ENCODE measurements at regions not wholly inside any gene's neighbourhood (a gene's known extent, or its start where the extent isn't known, plus 50 kb on each side); places are given as distances from the start of the nearest gene placed in this dataset.
"Not testable (repeated sequence)": the region's sequence is repeated elsewhere in the genome, so short reads cannot be mapped to it uniquely, and the experiment has no call there.

DNA sequence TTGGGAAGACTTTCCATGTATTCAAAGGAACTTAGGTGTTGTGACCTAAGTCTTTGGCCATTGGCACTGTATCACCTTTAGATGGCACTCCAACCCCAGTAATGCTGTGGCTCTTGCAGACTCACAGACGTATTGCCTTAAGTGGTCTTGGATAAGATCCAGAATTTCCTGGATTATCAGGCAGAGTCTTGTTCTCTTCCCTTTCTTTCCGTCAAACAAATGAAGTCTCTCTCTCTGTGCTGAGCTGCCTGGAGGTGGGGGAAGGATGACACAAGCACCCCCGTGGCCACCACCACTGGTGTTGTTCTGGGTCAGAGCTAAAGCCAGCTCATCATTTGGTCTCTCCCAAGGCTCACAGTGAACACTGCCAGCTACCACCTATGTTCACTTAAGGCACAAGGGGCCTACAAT, 789.9 kb upstream of the KIF2B start:
- Mint-ChIP-seq H3K27ac (no peak overlapping the region), H3K4me1 (no peaks in the 10 kb centered on the region), H3K4me3 (no peak overlapping the region), H3K9me3 (peaks cover 26% of the 10 kb centered on the region), H3K36me3 (ENCODE audit: low read depth) (no peaks in the 10 kb centered on the region), H3K27me3 (no peaks in the 10 kb centered on the region)
- no peak for DNase-seq
- no peak for ATAC-seq

GRCh38 chr17:53017227-53017626, 805.5 kb upstream of the KIF2B start:
- Mint-ChIP-seq H3K4me1 (no peaks in the 10 kb centered on the region), H3K27ac (no peak overlapping the region), H3K36me3 (ENCODE audit: low read depth) (no peaks in the 10 kb centered on the region), H3K9me3 (peaks cover 12% of the 10 kb centered on the region), H3K27me3 (no peaks in the 10 kb centered on the region), H3K4me3 (no peak overlapping the region)
- ATAC-seq (no peak), DNase-seq (no peak)

DNA sequence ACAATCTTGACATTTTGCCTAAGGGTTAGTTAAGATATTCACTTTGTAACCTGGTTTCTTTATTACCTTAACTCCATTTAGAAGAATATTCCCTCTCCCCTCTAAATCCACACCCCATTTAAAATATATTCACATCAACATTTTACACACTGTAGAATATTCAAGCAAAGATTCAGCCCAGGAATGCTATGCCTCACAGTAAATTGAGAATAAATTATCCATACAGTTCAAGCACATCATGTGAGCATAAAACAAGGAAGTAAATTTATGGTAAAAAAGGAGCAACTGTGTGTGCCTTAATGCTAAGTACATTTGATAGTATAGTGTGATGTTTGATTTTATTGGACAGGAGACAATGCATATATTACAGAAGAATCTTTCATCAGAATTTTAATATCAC, 806.6 kb upstream of the KIF2B start:
- no peaks in the 10 kb centered on the region for H3K27me3 Mint-ChIP-seq
- no peak overlapping the region for H3K4me3 Mint-ChIP-seq
- peaks cover 12% of the 10 kb centered on the region for H3K9me3 Mint-ChIP-seq
- DNase-seq, result no peak
- no peaks in the 10 kb centered on the region for H3K4me1 Mint-ChIP-seq
- no peak for ATAC-seq
- no peak overlapping the region for H3K27ac Mint-ChIP-seq
- no peaks in the 10 kb centered on the region for H3K36me3 Mint-ChIP-seq (ENCODE audit: low read depth)

- Mint-ChIP-seq H3K4me1 (no peaks in the 10 kb centered on the region), H3K27me3 (no peaks in the 10 kb centered on the region), H3K9me3 (peaks cover 4% of the 10 kb centered on the region), H3K36me3 (ENCODE audit: low read depth) (no peaks in the 10 kb centered on the region), H3K4me3 (no peak overlapping the region), H3K27ac (no peak overlapping the region)
- ATAC-seq (no peak), DNase-seq (no peak)
Observed at GRCh38 chr17:53012364-53012763, 810.4 kb upstream of the KIF2B start.

GRCh38 chr17:53006006-53006405, 816.7 kb upstream of the KIF2B start:
- Mint-ChIP-seq H3K9me3 (peaks cover 20% of the 10 kb centered on the region), H3K4me1 (no peaks in the 10 kb centered on the region), H3K27me3 (no peaks in the 10 kb centered on the region), H3K4me3 (no peak overlapping the region), H3K27ac (no peak overlapping the region), H3K36me3 (ENCODE audit: low read depth) (no peaks in the 10 kb centered on the region)
- no peak for ATAC-seq
- DNase-seq, result no peak

DNA sequence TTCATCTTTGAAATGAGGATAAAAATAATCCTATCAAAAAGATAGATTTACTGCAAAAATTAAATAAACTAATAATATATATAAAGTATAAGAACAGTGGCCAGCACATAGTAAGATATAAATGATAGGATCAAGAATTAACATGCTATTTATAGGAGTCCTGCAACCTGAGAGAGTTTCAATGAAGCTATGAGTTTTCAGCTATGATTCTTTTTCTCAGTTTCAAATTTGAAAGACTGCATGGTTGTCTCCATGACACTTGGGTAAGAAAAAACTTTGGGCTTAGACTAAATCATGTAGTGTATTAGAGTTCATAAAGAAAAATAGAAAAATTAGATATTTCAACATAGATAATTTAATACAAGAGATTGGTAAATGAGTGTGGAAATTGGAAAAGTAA, 817.8 kb upstream of the KIF2B start:
- Mint-ChIP-seq H3K9me3 (peaks cover 20% of the 10 kb centered on the region), H3K27me3 (no peaks in the 10 kb centered on the region), H3K36me3 (ENCODE audit: low read depth) (no peaks in the 10 kb centered on the region), H3K4me3 (no peak overlapping the region), H3K4me1 (no peaks in the 10 kb centered on the region), H3K27ac (no peak overlapping the region)
- no peak for DNase-seq
- ATAC-seq, result no peak

DNA sequence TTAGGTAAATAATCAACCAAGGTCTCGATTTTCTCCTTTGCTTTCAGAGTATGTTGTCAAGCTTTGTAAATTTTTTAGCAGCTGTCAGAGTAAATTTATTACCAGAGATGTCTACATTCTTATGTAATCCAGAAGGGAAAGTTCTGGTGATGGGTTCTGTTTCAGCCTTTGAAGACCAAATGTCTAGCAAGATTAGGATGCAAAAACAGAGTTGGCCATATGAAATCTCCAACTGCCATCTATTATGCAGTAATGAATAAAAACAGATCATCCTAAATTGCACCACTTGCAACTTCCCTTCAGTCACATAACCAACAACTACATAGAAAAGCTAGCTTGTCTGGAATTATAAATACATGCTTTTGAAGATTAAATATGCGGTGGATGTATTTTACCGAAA, 826.8 kb upstream of the KIF2B start:
- H3K4me1 Mint-ChIP-seq, result no peaks in the 10 kb centered on the region
- no peak overlapping the region for H3K4me3 Mint-ChIP-seq
- ATAC-seq (no peak), DNase-seq (no peak)
- H3K9me3 Mint-ChIP-seq, result no peaks in the 10 kb centered on the region
- no peaks in the 10 kb centered on the region for H3K27me3 Mint-ChIP-seq
- H3K27ac Mint-ChIP-seq, result no peak overlapping the region
- no peaks in the 10 kb centered on the region for H3K36me3 Mint-ChIP-seq (ENCODE audit: low read depth)

DNA sequence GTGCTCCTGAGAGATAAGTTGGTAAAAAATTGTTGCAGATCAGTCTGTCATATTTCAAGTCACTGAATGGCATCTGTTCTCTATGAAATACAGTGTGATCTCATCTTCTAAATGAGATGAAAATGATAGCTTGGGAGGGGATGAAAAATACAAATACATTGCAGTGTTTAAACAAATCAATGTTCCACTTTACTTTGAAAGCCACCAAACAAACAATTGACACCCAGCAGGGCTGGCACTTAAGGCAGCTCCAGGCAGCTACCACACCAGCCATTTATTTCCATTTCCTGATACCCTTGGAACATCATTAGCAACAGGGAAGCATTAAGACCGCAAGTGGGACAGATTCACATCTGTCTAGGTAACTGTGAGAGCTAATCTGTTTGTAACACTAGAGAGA, 827.6 kb upstream of the KIF2B start:
- Mint-ChIP-seq H3K36me3 (ENCODE audit: low read depth) (no peaks in the 10 kb centered on the region), H3K27ac (no peak overlapping the region), H3K27me3 (no peaks in the 10 kb centered on the region), H3K9me3 (no peaks in the 10 kb centered on the region), H3K4me3 (no peak overlapping the region), H3K4me1 (no peaks in the 10 kb centered on the region)
- ATAC-seq (no peak), DNase-seq (no peak)

GRCh38 chr17:52986056-52986662, 827.6 kb upstream of the CA10 start:
- Mint-ChIP-seq H3K9me3 (peaks cover 7% of the 10 kb centered on the region), H3K4me3 (no peak overlapping the region), H3K4me1 (no peaks in the 10 kb centered on the region), H3K27ac (no peak overlapping the region), H3K27me3 (no peaks in the 10 kb centered on the region), H3K36me3 (ENCODE audit: low read depth) (no peaks in the 10 kb centered on the region)
- ATAC-seq (no peak), DNase-seq (no peak)

DNA sequence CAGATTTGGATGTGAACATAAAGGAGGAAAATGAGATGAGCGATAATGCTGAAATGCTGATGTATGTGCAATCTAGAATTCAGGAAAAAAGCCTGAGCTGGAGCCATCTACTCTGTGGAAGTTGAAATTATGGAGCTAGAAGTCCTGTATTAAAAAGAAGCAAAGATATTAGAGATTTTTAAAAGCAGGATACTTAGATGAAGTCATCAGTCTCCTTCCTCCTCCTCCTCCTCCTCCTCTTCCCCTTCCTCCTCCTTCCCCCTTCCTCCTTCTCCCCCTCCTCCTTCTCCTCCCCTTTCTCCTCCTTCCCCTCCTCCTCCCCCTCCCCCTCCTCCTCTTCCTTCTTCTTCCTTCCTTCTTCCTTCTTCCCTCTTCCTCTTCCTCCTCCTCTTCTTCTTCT, 823.8 kb upstream of the CA10 start:
- no peaks in the 10 kb centered on the region for H3K27me3 Mint-ChIP-seq
- H3K4me3 Mint-ChIP-seq, result no peak overlapping the region
- H3K4me1 Mint-ChIP-seq, result no peaks in the 10 kb centered on the region
- peaks cover 7% of the 10 kb centered on the region for H3K9me3 Mint-ChIP-seq
- ATAC-seq (no peak), DNase-seq (no peak)
- no peak overlapping the region for H3K27ac Mint-ChIP-seq
- H3K36me3 Mint-ChIP-seq (ENCODE audit: low read depth), result no peaks in the 10 kb centered on the region

DNA sequence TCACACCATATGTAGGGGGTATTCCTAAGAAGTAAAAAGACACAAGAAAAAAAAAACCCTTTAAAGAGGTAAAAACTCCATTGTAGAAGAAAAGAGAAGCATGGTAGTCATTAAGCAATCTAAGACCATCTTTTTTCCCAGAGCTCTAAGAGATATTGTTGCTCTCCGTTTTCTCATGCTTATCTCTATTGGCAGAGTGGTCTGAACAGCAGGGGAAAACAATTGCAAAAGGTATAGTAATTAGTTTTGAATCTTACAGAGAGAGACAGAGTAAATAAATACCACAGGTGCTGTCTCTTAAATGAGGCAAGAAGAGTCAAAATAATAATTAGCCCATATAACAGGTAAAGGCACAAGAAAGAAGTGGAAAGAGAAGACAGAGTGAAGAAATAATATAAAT, 821.4 kb upstream of the CA10 start:
- H3K27ac Mint-ChIP-seq, result no peak overlapping the region
- DNase-seq, result no peak
- H3K4me3 Mint-ChIP-seq, result no peak overlapping the region
- H3K36me3 Mint-ChIP-seq (ENCODE audit: low read depth), result no peaks in the 10 kb centered on the region
- ATAC-seq, result no peak
- no peaks in the 10 kb centered on the region for H3K4me1 Mint-ChIP-seq
- peaks cover 3% of the 10 kb centered on the region for H3K9me3 Mint-ChIP-seq
- H3K27me3 Mint-ChIP-seq, result no peaks in the 10 kb centered on the region

- H3K27me3 Mint-ChIP-seq, result no peaks in the 10 kb centered on the region
- no peak overlapping the region for H3K27ac Mint-ChIP-seq
Observed at GRCh38 chr17:52965856-52966255, 807.3 kb upstream of the CA10 start.

DNA sequence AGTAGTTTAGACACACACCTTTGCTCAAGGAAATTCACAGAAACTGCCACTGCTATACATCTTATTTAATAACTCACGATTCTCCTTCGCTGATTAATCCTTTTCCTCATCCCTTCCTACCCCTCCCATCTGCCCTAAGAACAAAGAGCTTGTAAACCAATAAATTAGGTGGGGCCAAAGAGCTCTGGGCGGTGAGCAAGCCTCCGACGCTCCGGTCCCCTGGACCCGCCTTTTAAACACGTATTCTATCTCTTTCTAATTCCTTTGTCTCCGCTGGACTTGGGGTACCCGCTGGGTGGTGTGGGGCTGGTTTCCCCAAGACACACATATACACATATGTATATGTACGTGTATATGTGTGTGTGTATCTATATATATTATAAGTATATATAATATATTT, 803.2 kb upstream of the CA10 start:
- H3K9me3 Mint-ChIP-seq, result peaks cover 20% of the 10 kb centered on the region
- H3K27me3 Mint-ChIP-seq; H3K36me3 Mint-ChIP-seq (ENCODE audit: low read depth); H3K27ac Mint-ChIP-seq; H3K4me3 Mint-ChIP-seq; ATAC-seq; H3K4me1 Mint-ChIP-seq; DNase-seq: not testable (repeated sequence)

More at GRCh38 chr17:52965856-52966255, 807.3 kb upstream of the CA10 start:
- DNase-seq (no peak), ATAC-seq (no peak)
- Mint-ChIP-seq H3K4me1 (no peaks in the 10 kb centered on the region), H3K36me3 (ENCODE audit: low read depth) (no peaks in the 10 kb centered on the region), H3K9me3 (peaks cover 20% of the 10 kb centered on the region), H3K4me3 (no peak overlapping the region)

DNA sequence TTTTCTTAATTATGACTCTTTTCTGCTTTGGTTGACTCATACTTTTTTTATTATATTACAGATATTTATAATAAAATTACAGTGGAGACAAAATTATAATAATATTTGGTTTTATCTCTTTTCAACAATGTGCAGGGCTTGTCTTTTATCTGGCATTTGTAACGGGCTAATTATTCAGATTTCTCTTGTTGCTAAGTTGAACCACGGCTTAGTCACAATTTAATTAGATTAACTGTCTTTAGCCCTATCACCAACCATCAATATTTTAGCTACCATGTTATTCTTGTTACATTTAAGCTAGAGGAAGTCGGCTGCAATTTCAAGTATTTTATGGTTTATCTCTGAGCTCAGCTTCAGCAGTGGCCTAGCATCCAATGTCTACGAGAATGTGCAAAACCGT, 798.9 kb upstream of the CA10 start:
- Mint-ChIP-seq H3K27me3 (no peaks in the 10 kb centered on the region), H3K4me1 (no peaks in the 10 kb centered on the region), H3K9me3 (peaks cover 7% of the 10 kb centered on the region), H3K4me3 (no peak overlapping the region), H3K27ac (no peak overlapping the region), H3K36me3 (ENCODE audit: low read depth) (no peaks in the 10 kb centered on the region)
- ATAC-seq (no peak), DNase-seq (no peak)

DNA sequence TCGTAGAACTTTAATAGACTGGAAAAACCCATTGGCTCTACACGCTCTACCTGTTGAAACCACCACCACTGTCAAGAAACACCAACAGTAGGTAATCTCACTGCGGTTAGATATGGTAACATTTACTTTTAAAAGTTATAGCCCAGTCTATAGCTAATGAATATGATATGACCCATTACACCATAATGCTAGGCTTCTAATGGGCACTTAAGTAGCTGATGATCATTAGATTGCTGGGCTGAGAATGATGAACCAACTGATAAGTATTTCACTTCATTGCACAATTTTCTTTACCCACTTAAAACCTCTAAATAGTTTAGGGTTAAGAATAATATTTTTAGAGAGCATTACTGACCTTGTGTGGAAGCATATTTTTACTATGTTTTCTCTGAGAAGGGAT, 788.9 kb upstream of the CA10 start:
- Mint-ChIP-seq H3K9me3 (peaks cover 7% of the 10 kb centered on the region), H3K4me1 (no peaks in the 10 kb centered on the region), H3K4me3 (no peak overlapping the region), H3K36me3 (ENCODE audit: low read depth) (no peaks in the 10 kb centered on the region), H3K27ac (no peak overlapping the region), H3K27me3 (no peaks in the 10 kb centered on the region)
- no peak for ATAC-seq
- no peak for DNase-seq

- Mint-ChIP-seq H3K27ac (no peak overlapping the region), H3K9me3 (peaks cover 33% of the 10 kb centered on the region), H3K36me3 (ENCODE audit: low read depth) (no peaks in the 10 kb centered on the region), H3K4me1 (no peaks in the 10 kb centered on the region), H3K4me3 (no peak overlapping the region), H3K27me3 (no peaks in the 10 kb centered on the region)
- DNase-seq (no peak), ATAC-seq (no peak)
Observed at GRCh38 chr17:52938623-52939230, 780.2 kb upstream of the CA10 start.
